GM20000 (cell line): ENCODE measurements at regions not wholly inside any gene's neighbourhood (a gene's known extent, or its start where the extent isn't known, plus 50 kb on each side); places are given as distances from the start of the nearest gene placed in this dataset.

Source experiments
- DNase-seq: peaks from one replicate; pipeline ENCODE4 v3.0.0; 2012; ENCODE audit warnings: low spot score
- CTCF ChIP-seq: IDR thresholded peaks from 2 replicates; pipeline ENCODE4 v1.5.1; 2012; ENCODE audit warnings: mild to moderate bottlenecking, control low read depth; ENCODE audit errors: extremely low read depth, missing control alignments

GRCh38 chr17:77861133-77861695 lies 97.3 kb upstream of the TNRC6C start:
- no peak for DNase-seq
- no peak for TF ChIP-seq CTCF

- TF ChIP-seq CTCF = no peak
- no peak for DNase-seq
Measured at GRCh38 chr17:77861981-77862645, 96.4 kb upstream of the TNRC6C start.

- TF ChIP-seq CTCF = no peak
- no peak for DNase-seq
Measured at GRCh38 chr17:77862890-77863813, 95.4 kb upstream of the TNRC6C start.

GRCh38 chr17:77863814-77864161 lies 94.7 kb upstream of the TNRC6C start:
- peak; percentile 54 for DNase-seq
- no peak for TF ChIP-seq CTCF

GRCh38 chr17:77864234-77865111 lies 94.0 kb upstream of the TNRC6C start:
- no peak for DNase-seq

GRCh38 chr17:77865112-77865611 lies 93.3 kb upstream of the TNRC6C start:
- DNase-seq = no peak
- no peak for TF ChIP-seq CTCF

More at GRCh38 chr17:77864234-77865111, 94.0 kb upstream of the TNRC6C start:
- no peak for TF ChIP-seq CTCF
